ENCODE measurements at regions not wholly inside any gene's neighbourhood (a gene's known extent, or its start where the extent isn't known, plus 50 kb on each side); places are given as distances from the start of the nearest gene placed in this dataset.

- no peak overlapping the region for H2BK12ac ChIP-seq (ENCODE audit: low read depth, low read length)
- H3K4ac ChIP-seq (replicated peaks; ENCODE audit: insufficient read length, low read depth, low read length), result no peak overlapping the region
- H4K91ac ChIP-seq (replicated peaks; ENCODE audit: insufficient read length, low read length), result no peak overlapping the region
- H2BK15ac ChIP-seq (ENCODE audit: low read length), result no peak overlapping the region
- ChIA-PET POLR2A (ENCODE audit: partially characterized antibody) (no interaction called here), CTCF (ENCODE audit: partially characterized antibody) (no interaction called here)
- no peaks in the 10 kb centered on the region for H3K9me3 ChIP-seq (ENCODE audit: insufficient read depth in 2 of 2, low read depth in 1 of 2, low read length in 1 of 2)
- H2AK5ac ChIP-seq (ENCODE audit: low read depth, low read length), result no peak overlapping the region
- H3K79me1 ChIP-seq (ENCODE audit: low read depth, low read length), result no peaks in the 10 kb centered on the region
- H3K36me3 ChIP-seq (ENCODE audit: control insufficient read depth in 2 of 4, insufficient read depth in 4 of 4, low read length in 3 of 4), result no peaks in the 10 kb centered on the region
- no peak overlapping the region for H3K4me3 ChIP-seq (ENCODE audit: extremely low read depth in 1 of 4, insufficient read depth in 2 of 4, low read depth in 3 of 4, low read length in 4 of 4)
- TF ChIP-seq RNF2 (IDR thresholded peaks at IDR 0.05; ENCODE audit: borderline replicate concordance, low read depth, low read length, missing control alignments, poor library complexity, severe bottlenecking) (no peak), SUZ12 (IDR thresholded peaks at IDR 0.05; ENCODE audit: low read length) (no peak), TBP (IDR thresholded peaks at IDR 0.05; ENCODE audit: low read depth, low read length) (no peak), MAX (IDR thresholded peaks at IDR 0.05) (no peak), CEBPB (IDR thresholded peaks at IDR 0.05; ENCODE audit: low read depth, low read length) (no peak), CBX5 (IDR thresholded peaks at IDR 0.05; ENCODE audit: low read depth, low read length) (no peak), CBX8 (IDR thresholded peaks at IDR 0.05; ENCODE audit: borderline replicate concordance, low read depth, low read length) (no peak), SP1 (IDR thresholded peaks at IDR 0.05; ENCODE audit: low read depth, low read length) (no peak), CHD2 (IDR thresholded peaks at IDR 0.05; ENCODE audit: low read length) (no peak), TAF1 (IDR thresholded peaks at IDR 0.05; ENCODE audit: low read depth, low read length) (no peak), MAFK (IDR thresholded peaks at IDR 0.05; ENCODE audit: low read depth, low read length) (no peak), TAF7 (optimal IDR thresholded peaks at IDR 0.05; ENCODE audit: borderline replicate concordance, low read depth, low read length) (no peak)
- TF ChIP-seq, protein P1, sequence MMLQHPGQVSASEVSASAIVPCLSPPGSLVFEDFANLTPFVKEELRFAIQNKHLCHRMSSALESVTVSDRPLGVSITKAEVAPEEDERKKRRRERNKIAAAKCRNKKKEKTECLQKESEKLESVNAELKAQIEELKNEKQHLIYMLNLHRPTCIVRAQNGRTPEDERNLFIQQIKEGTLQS (IDR thresholded peaks at IDR 0.05; ENCODE audit: insufficient read depth, low read depth, low read length), result no peak
- no peak overlapping the region for H3K23ac ChIP-seq (ENCODE audit: insufficient read length)
- DNase-seq (ENCODE audit: low read depth in 1 of 2, low spot score in 2 of 2) (no peak), FAIRE-seq (no peak)
- no peak overlapping the region for H3K18ac ChIP-seq (ENCODE audit: extremely low read depth, low read length)
- no peak overlapping the region for H2BK120ac ChIP-seq (replicated peaks; ENCODE audit: low read depth, low read length)
- no peak overlapping the region for H4K5ac ChIP-seq (ENCODE audit: insufficient read length, low read depth, low read length)
- no peak overlapping the region for H3K14ac ChIP-seq (ENCODE audit: insufficient read length)
- H2BK20ac ChIP-seq (ENCODE audit: low read length), result no peak overlapping the region
- no peaks in the 10 kb centered on the region for H3K23me2 ChIP-seq (ENCODE audit: low read depth, low read length)
- H3K27ac ChIP-seq (ENCODE audit: low read depth, low read length), result no peak overlapping the region
- H3K9ac ChIP-seq (replicated peaks in 1 of 4; ENCODE audit: extremely low read depth in 1 of 4, low read depth in 3 of 4, low read length in 3 of 4), result no peak overlapping the region
- no peak overlapping the region for H3K56ac ChIP-seq (replicated peaks; ENCODE audit: insufficient read length, low read depth, low read length)
- H4K8ac ChIP-seq (ENCODE audit: extremely low read depth, insufficient read depth, low read length), result no peak overlapping the region
- no peak overlapping the region for H2BK5ac ChIP-seq (ENCODE audit: low read depth, low read length)
- H3K27me3 ChIP-seq (replicated peaks in 1 of 4; ENCODE audit: control insufficient read depth in 3 of 4, extremely low read depth in 1 of 4, insufficient read depth in 3 of 4, low read length in 3 of 4), result no peaks in the 10 kb centered on the region; a peak in 1 of 7 replicates
- peaks cover 0 to 5% (median 2%) of the 10 kb centered on the region in 4 experiments; a peak in 2 of 7 replicates for H3K4me1 ChIP-seq (replicated peaks in 1 of 4; ENCODE audit: control insufficient read depth in 3 of 4, insufficient read depth in 4 of 4, low read length in 3 of 4)
- WGBS, 2 experiments (ENCODE audit: extremely low coverage in 1 of 2, insufficient coverage in 1 of 2, insufficient read length in 1 of 2, insufficient replicate concordance in 2 of 2, low coverage in 1 of 2, low lambda C conversion rate in 2 of 2, missing lambda C conversion rate in 1 of 2), result 67% methylated on average over 3 of the region's 3 CpGs; no CpG with 5 or more reads in 1 of the 2 experiments
- H2AFZ ChIP-seq (ENCODE audit: low read length), result no peak overlapping the region
- no peaks in the 10 kb centered on the region for H3K79me2 ChIP-seq (ENCODE audit: control insufficient read depth in 1 of 2, insufficient read depth in 2 of 2, low read length in 2 of 2)
- no peak overlapping the region for H3K4me2 ChIP-seq (ENCODE audit: insufficient read depth in 1 of 2, low read depth in 2 of 2, low read length in 2 of 2)
- H4K20me1 ChIP-seq (replicated peaks in 1 of 2; ENCODE audit: control insufficient read depth in 1 of 2, insufficient read depth in 2 of 2, low read length in 2 of 2), result no peaks in the 10 kb centered on the region
Observed at GRCh38 chr5:58359981-58360380, 99.9 kb downstream of the PLK2 start.

All from H1 (cell line).